ENCODE measurements at regions not wholly inside any gene's neighbourhood (a gene's known extent, or its start where the extent isn't known, plus 50 kb on each side); places are given as distances from the start of the nearest gene placed in this dataset.
A peak's percentile ranks its signal among the peaks of the same experiment; 100 is the strongest.

- H3K9me3 ChIP-seq, result no peaks in the 10 kb centered on the region
- TF ChIP-seq CTCF (IDR thresholded peaks at IDR 0.05; ENCODE audit: low read depth, low read length), result peak; percentile 64
- no peak overlapping the region for H3K4me3 ChIP-seq (ENCODE audit: low read depth, low read length)
- H3K4me1 ChIP-seq, result peaks cover 39% of the 10 kb centered on the region
- H3K27me3 ChIP-seq, result no peaks in the 10 kb centered on the region
- DNase-seq, result no peak
- H3K36me3 ChIP-seq, result no peaks in the 10 kb centered on the region; the same call in none of the 2 replicates
Measured at GRCh38 chr4:180832073-180832472, 1411.1 kb upstream of the TENM3 start.

- H3K9me3 ChIP-seq, result no peaks in the 10 kb centered on the region
- H3K36me3 ChIP-seq, result no peaks in the 10 kb centered on the region; the same call in none of the 2 replicates
- no peak for DNase-seq
- H3K4me3 ChIP-seq (ENCODE audit: low read depth, low read length), result no peak overlapping the region
- H3K4me1 ChIP-seq, result peaks cover 15% of the 10 kb centered on the region
- H3K27me3 ChIP-seq, result no peaks in the 10 kb centered on the region
- TF ChIP-seq CTCF (IDR thresholded peaks at IDR 0.05; ENCODE audit: low read depth, low read length), result no peak
Measured at GRCh38 chr4:180840142-180840541, 1403.1 kb upstream of the TENM3 start.

- Histone ChIP-seq H3K27me3 (no peaks in the 10 kb centered on the region), H3K9me3 (no peaks in the 10 kb centered on the region), H3K36me3 (no peaks in the 10 kb centered on the region), H3K4me3 (ENCODE audit: low read depth, low read length) (peak overlapping the region; percentile 10; the same call in 1 of the 2 replicates), H3K4me1 (peaks cover 20% of the 10 kb centered on the region)
- DNase-seq, result no peak
- TF ChIP-seq CTCF (IDR thresholded peaks at IDR 0.05; ENCODE audit: low read depth, low read length), result no peak
Measured at GRCh38 chr4:180850318-180850940, 1392.8 kb upstream of the TENM3 start.

- TF ChIP-seq CTCF (IDR thresholded peaks at IDR 0.05; ENCODE audit: low read depth, low read length), result no peak
- Histone ChIP-seq H3K4me3 (ENCODE audit: low read depth, low read length) (0 out of 2 replicates have a peak overlapping the region, but pooled peaks have one; percentile 0), H3K27me3 (no peaks in the 10 kb centered on the region), H3K36me3 (no peaks in the 10 kb centered on the region), H3K9me3 (no peaks in the 10 kb centered on the region), H3K4me1 (peaks cover 20% of the 10 kb centered on the region)
- DNase-seq, result peak; percentile 77
Measured at GRCh38 chr4:180852738-180853137, 1390.5 kb upstream of the TENM3 start.

GRCh38 chr4:180855184-180855583 is 1388.0 kb upstream of the TENM3 start:
- Histone ChIP-seq H3K4me1 (peaks cover 18% of the 10 kb centered on the region), H3K9me3 (no peaks in the 10 kb centered on the region), H3K4me3 (ENCODE audit: low read depth, low read length) (peak overlapping the region; percentile 23), H3K36me3 (no peaks in the 10 kb centered on the region), H3K27me3 (no peaks in the 10 kb centered on the region)
- DNase-seq, result peak; percentile 50
- TF ChIP-seq CTCF (IDR thresholded peaks at IDR 0.05; ENCODE audit: low read depth, low read length), result no peak

- H3K4me3 ChIP-seq (ENCODE audit: low read depth, low read length), result no peak overlapping the region
- H3K27me3 ChIP-seq, result no peaks in the 10 kb centered on the region
- TF ChIP-seq CTCF (IDR thresholded peaks at IDR 0.05; ENCODE audit: low read depth, low read length), result 0 out of 2 replicates have a peak, but pooled peaks have one; percentile 13
- DNase-seq, result peak; percentile 69
- peaks cover 18% of the 10 kb centered on the region for H3K4me1 ChIP-seq
- H3K36me3 ChIP-seq, result no peaks in the 10 kb centered on the region
- H3K9me3 ChIP-seq, result no peaks in the 10 kb centered on the region
Measured at GRCh38 chr4:180860089-180860720, 1383.0 kb upstream of the TENM3 start.
